ENCODE measurements at regions not wholly inside any gene's neighbourhood (a gene's known extent, or its start where the extent isn't known, plus 50 kb on each side); places are given as distances from the start of the nearest gene placed in this dataset.

GRCh38 chr19:32098968-32099367 is 246.4 kb upstream of the ZNF507 start:
- DNase-seq (no peak), ATAC-seq (no peak)
- no peak for TF ChIP-seq CTCF (IDR thresholded peaks at IDR 0.05)
- intact Hi-C loops (cut with DNase I), result no loop called here
- no peak overlapping the region for H3K4me3 ChIP-seq
- H3K4me1 ChIP-seq, result no peaks in the 10 kb centered on the region
- H3K27me3 ChIP-seq, result peaks cover 0 to 13% of the 10 kb centered on the region in 2 donors
- H3K27ac ChIP-seq, result no peak overlapping the region
- H3K36me3 ChIP-seq, result no peaks in the 10 kb centered on the region
- H3K9me3 ChIP-seq, result no peaks in the 10 kb centered on the region

GRCh38 chr19:32101206-32101605 is 244.2 kb upstream of the ZNF507 start:
- H3K27me3 ChIP-seq, result peaks cover 0 to 27% of the 10 kb centered on the region in 2 donors
- H3K4me3 ChIP-seq, result no peak overlapping the region
- intact Hi-C loops (cut with DNase I), result no loop called here
- DNase-seq (no peak), ATAC-seq (no peak)
- H3K27ac ChIP-seq, result no peak overlapping the region
- TF ChIP-seq CTCF (IDR thresholded peaks at IDR 0.05), result no peak
- H3K9me3 ChIP-seq, result no peaks in the 10 kb centered on the region
- no peaks in the 10 kb centered on the region for H3K36me3 ChIP-seq
- H3K4me1 ChIP-seq, result no peaks in the 10 kb centered on the region

- no peaks in the 10 kb centered on the region for H3K36me3 ChIP-seq
- intact Hi-C loops (cut with DNase I), result no loop called here
- H3K4me3 ChIP-seq, result no peak overlapping the region
- peaks cover 0 to 27% of the 10 kb centered on the region in 2 donors for H3K27me3 ChIP-seq
- TF ChIP-seq CTCF (IDR thresholded peaks at IDR 0.05), result no peak
- H3K9me3 ChIP-seq, result no peaks in the 10 kb centered on the region
- ATAC-seq (no peak), DNase-seq (no peak)
- no peaks in the 10 kb centered on the region for H3K4me1 ChIP-seq
- no peak overlapping the region for H3K27ac ChIP-seq
Measured at GRCh38 chr19:32103541-32103940, 241.9 kb upstream of the ZNF507 start.

GRCh38 chr19:32104153-32104849 is 241.1 kb upstream of the ZNF507 start:
- TF ChIP-seq CTCF (IDR thresholded peaks at IDR 0.05), result no peak
- Histone ChIP-seq H3K9me3 (no peaks in the 10 kb centered on the region), H3K27ac (no peak overlapping the region), H3K4me3 (no peak overlapping the region), H3K4me1 (no peaks in the 10 kb centered on the region), H3K36me3 (no peaks in the 10 kb centered on the region), H3K27me3 (peaks cover 0 to 27% of the 10 kb centered on the region in 2 donors)
- intact Hi-C loops (cut with DNase I), result no loop called here
- ATAC-seq (peak; percentile 17), DNase-seq (peak in 1 of 4 donors; percentile 19)

- intact Hi-C loops (cut with DNase I), result no loop called here
- no peaks in the 10 kb centered on the region for H3K36me3 ChIP-seq
- TF ChIP-seq CTCF (IDR thresholded peaks at IDR 0.05), result no peak
- no peak overlapping the region for H3K27ac ChIP-seq
- H3K4me1 ChIP-seq, result no peaks in the 10 kb centered on the region
- H3K4me3 ChIP-seq, result no peak overlapping the region
- DNase-seq (no peak), ATAC-seq (no peak)
- no peaks in the 10 kb centered on the region for H3K9me3 ChIP-seq
- H3K27me3 ChIP-seq, result peaks cover 0 to 27% of the 10 kb centered on the region in 2 donors
Measured at GRCh38 chr19:32104850-32105235, 240.6 kb upstream of the ZNF507 start.
